SU-DHL-6 (cell line): ENCODE measurements at regions not wholly inside any gene's neighbourhood (a gene's known extent, or its start where the extent isn't known, plus 50 kb on each side); places are given as distances from the start of the nearest gene placed in this dataset.

ENCODE experiments used
- H2AFZ ChIP-seq: fragments of 200-600 bp; sonication (generic); 2 replicates; pipeline ENCODE4 v1.6.1; 2014; ENCODE audit warnings: low read depth, mild to moderate bottlenecking, moderate library complexity, mixed read lengths, antibody characterized with exemption, low read length; ENCODE audit not compliant: severe bottlenecking
- H3F3A ChIP-seq: fragments of 200-600 bp; shearing (Covaris generic); 2 replicates; pipeline ENCODE4 v1.6.0; 2016; ENCODE audit warnings: antibody characterized with exemption, mild to moderate bottlenecking; ENCODE audit not compliant: insufficient read depth
- H3K27ac ChIP-seq: fragments of 200-600 bp; sonication (generic); 2 replicates; pipeline ENCODE4 v1.5.1; 2016; ENCODE audit warnings: low read depth, mild to moderate bottlenecking, low read length, moderate library complexity, mixed read lengths
- H3K27me3 ChIP-seq: fragments of 200-600 bp; sonication (generic), shearing (Covaris generic); 2 replicates; pipeline ENCODE4 v1.6.0; 2014; ENCODE audit warnings: mild to moderate bottlenecking, low read length
- H3K36me3 ChIP-seq: fragments of 200-600 bp; sonication (generic); 2 replicates; pipeline ENCODE4 v1.6.1; 2014; ENCODE audit warnings: mild to moderate bottlenecking, low read length, mixed read lengths
- H3K4me2 ChIP-seq: fragments of 300-600, 200-600 bp; shearing (Covaris generic), sonication (generic); 2 replicates; pipeline ENCODE4 v1.6.0; 2014; ENCODE audit warnings: low read length, low read depth, mild to moderate bottlenecking; ENCODE audit not compliant: poor library complexity, severe bottlenecking
- H3K4me3 ChIP-seq: fragments of 200-600 bp; sonication (generic); 2 replicates; pipeline ENCODE4 v1.5.1; 2014; ENCODE audit warnings: antibody characterized with exemption, low read length, mild to moderate bottlenecking, mixed read lengths; ENCODE audit not compliant: insufficient read depth, poor library complexity, severe bottlenecking
- H3K79me2 ChIP-seq: fragments of 200-600 bp; sonication (generic); 2 replicates; pipeline ENCODE4 v1.6.1; 2014; ENCODE audit warnings: mild to moderate bottlenecking, low read length, moderate library complexity; ENCODE audit not compliant: insufficient read depth
- H3K9ac ChIP-seq: fragments of 200-600 bp; sonication (generic); 2 replicates; pipeline ENCODE4 v1.7.0; 2014; ENCODE audit warnings: mild to moderate bottlenecking, low read length
- H3K9me2 ChIP-seq: fragments of 200-600 bp; sonication (generic); replicated peaks from 2 replicates; pipeline ENCODE4 v1.6.1; 2014; ENCODE audit warnings: low read length; ENCODE audit not compliant: insufficient read depth
- H3K9me3 ChIP-seq: fragments of 200-600 bp; sonication (generic); 2 replicates; pipeline ENCODE4 v1.6.1; 2014; ENCODE audit warnings: low read length, mixed read lengths; ENCODE audit not compliant: insufficient read depth
- H4K20me1 ChIP-seq: fragments of 200-600 bp; sonication (generic); 2 replicates; pipeline ENCODE4 v1.6.1; 2014; ENCODE audit warnings: low read depth, mild to moderate bottlenecking, antibody characterized with exemption, low read length, moderate library complexity, mixed read lengths
- EZH2phosphoT487 ChIP-seq: fragments of 200-600 bp; sonication (generic), shearing (Covaris generic); conservative IDR thresholded peaks from 2 replicates; pipeline ENCODE4 v1.6.1; 2018; ENCODE audit warnings: mild to moderate bottlenecking, antibody characterized with exemption, low read length, moderate library complexity, mixed read lengths
- TF ChIP-seq, protein P1 (sequence below): fragments of 200-600 bp; sonication (generic); IDR thresholded peaks from one replicate; pipeline ENCODE4 v1.5.1; 2017; ENCODE audit warnings: antibody characterized with exemption, mild to moderate bottlenecking, low read length, moderate library complexity; ENCODE audit not compliant: insufficient read depth, poor library complexity, severe bottlenecking

DNA sequence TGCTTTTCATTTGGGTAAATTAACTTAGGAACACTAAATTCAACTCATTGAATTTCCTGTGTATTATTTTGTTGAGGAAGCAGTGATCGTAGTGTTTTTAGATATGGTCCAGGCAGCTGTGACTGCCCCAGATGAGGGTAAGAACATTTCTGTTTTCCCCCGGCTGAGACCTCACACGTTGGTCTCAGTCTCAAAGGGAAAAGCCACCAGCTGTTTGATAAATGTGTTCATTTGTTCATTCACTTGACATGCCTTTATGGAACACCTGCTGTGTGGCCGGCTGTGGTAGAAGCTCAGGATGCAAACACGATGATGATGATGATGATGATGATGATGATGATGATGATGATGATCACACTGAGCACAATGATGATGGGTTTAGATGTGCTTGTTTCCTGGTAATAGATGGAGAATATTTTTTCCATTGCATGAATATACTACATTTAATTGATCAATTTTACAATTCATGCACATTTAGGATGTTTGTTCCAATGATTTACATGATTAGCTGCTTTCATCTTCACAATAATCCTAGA, 125.6 kb upstream of the ZNF32 start:
- H3K79me2 ChIP-seq = no peaks in the 10 kb centered on the region
- H3K9me3 ChIP-seq = no peaks in the 10 kb centered on the region
- H3K27ac ChIP-seq = no peak overlapping the region
- H3K4me3 ChIP-seq = no peak overlapping the region
- no peaks in the 10 kb centered on the region for H4K20me1 ChIP-seq
- H3K36me3 ChIP-seq = no peaks in the 10 kb centered on the region
- TF ChIP-seq, protein P1, sequence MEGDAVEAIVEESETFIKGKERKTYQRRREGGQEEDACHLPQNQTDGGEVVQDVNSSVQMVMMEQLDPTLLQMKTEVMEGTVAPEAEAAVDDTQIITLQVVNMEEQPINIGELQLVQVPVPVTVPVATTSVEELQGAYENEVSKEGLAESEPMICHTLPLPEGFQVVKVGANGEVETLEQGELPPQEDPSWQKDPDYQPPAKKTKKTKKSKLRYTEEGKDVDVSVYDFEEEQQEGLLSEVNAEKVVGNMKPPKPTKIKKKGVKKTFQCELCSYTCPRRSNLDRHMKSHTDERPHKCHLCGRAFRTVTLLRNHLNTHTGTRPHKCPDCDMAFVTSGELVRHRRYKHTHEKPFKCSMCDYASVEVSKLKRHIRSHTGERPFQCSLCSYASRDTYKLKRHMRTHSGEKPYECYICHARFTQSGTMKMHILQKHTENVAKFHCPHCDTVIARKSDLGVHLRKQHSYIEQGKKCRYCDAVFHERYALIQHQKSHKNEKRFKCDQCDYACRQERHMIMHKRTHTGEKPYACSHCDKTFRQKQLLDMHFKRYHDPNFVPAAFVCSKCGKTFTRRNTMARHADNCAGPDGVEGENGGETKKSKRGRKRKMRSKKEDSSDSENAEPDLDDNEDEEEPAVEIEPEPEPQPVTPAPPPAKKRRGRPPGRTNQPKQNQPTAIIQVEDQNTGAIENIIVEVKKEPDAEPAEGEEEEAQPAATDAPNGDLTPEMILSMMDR = no peak
- TF ChIP-seq EZH2phosphoT487 = no peak
- H3K9ac ChIP-seq = no peak overlapping the region
- H2AFZ ChIP-seq = no peak overlapping the region
- no peaks in the 10 kb centered on the region for H3K9me2 ChIP-seq
- no peaks in the 10 kb centered on the region for H3K27me3 ChIP-seq
- no peak overlapping the region for H3K4me2 ChIP-seq
- no peaks in the 10 kb centered on the region for H3F3A ChIP-seq

DNA sequence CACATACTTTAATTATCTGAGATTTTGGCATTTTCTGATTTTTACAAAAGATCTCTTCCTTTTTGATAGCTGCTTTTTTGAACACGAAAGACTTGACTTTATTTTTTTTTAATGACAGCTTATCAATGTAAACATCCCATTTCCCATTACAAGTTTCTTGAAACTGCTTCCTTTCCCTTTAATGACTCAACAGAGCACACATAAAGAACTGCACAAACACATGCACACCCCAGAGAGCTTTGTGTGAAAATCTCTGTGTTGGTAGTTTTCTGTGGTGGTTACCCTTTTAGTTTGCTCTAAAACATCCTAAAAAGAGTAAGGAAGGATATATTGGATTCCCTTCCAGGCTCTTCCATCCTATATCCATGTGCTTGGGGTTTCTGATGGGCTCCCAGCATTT, 125.1 kb upstream of the ZNF32 start:
- no peak for TF ChIP-seq EZH2phosphoT487
- TF ChIP-seq, protein P1 = no peak
- Histone ChIP-seq H3K27me3 (no peaks in the 10 kb centered on the region), H4K20me1 (no peaks in the 10 kb centered on the region), H3K9me3 (no peaks in the 10 kb centered on the region), H3K4me2 (no peak overlapping the region), H3K9ac (no peak overlapping the region), H3K4me3 (no peak overlapping the region), H3K36me3 (no peaks in the 10 kb centered on the region), H3K79me2 (no peaks in the 10 kb centered on the region), H3F3A (no peaks in the 10 kb centered on the region), H2AFZ (no peak overlapping the region), H3K27ac (no peak overlapping the region), H3K9me2 (no peaks in the 10 kb centered on the region)

DNA sequence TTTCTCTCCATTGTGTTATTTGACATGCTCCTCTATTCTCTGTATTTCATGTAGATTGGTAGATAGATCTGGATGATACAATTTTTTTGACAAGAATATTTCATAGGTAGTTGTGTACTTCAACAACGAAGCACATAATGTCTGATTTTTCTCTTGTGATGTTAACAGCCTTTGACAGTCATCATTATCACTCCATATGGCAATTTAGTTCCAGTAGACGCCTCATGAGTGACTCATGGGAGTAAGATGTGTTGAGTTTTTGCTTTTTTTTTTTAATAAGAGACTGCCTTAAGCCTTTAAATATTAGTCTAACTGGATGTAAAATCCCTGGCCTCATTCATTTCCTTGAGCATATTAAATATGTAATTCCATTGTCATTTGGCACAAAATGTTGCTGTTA, 123.5 kb upstream of the ZNF32 start:
- no peaks in the 10 kb centered on the region for H3K9me3 ChIP-seq
- H3K27ac ChIP-seq = no peak overlapping the region
- H4K20me1 ChIP-seq = no peaks in the 10 kb centered on the region

More for the DNA sequence above, 123.5 kb upstream of the ZNF32 start:
- TF ChIP-seq, protein P1 = no peak
- TF ChIP-seq EZH2phosphoT487 = no peak
- Histone ChIP-seq H3K36me3 (no peaks in the 10 kb centered on the region), H3K79me2 (no peaks in the 10 kb centered on the region), H3K27me3 (no peaks in the 10 kb centered on the region), H3K4me2 (no peak overlapping the region), H3K9me2 (no peaks in the 10 kb centered on the region), H3F3A (no peaks in the 10 kb centered on the region), H2AFZ (no peak overlapping the region), H3K4me3 (no peak overlapping the region), H3K9ac (no peak overlapping the region)
